ENCODE measurements at regions not wholly inside any gene's neighbourhood (a gene's known extent, or its start where the extent isn't known, plus 50 kb on each side); places are given as distances from the start of the nearest gene placed in this dataset.

GRCh38 chr2:76089683-76090082, 379.0 kb upstream of the GCFC2 start:
- TF ChIP-seq CTCF (IDR thresholded peaks at IDR 0.05): no peak
- ATAC-seq (ENCODE audit: low FRiP score) (no peak), DNase-seq (ENCODE audit: low spot score) (no peak)

GRCh38 chr2:76083248-76083647, 372.5 kb upstream of the GCFC2 start:
- TF ChIP-seq CTCF (IDR thresholded peaks at IDR 0.05): no peak
- ATAC-seq (ENCODE audit: low FRiP score): no peak

DNA sequence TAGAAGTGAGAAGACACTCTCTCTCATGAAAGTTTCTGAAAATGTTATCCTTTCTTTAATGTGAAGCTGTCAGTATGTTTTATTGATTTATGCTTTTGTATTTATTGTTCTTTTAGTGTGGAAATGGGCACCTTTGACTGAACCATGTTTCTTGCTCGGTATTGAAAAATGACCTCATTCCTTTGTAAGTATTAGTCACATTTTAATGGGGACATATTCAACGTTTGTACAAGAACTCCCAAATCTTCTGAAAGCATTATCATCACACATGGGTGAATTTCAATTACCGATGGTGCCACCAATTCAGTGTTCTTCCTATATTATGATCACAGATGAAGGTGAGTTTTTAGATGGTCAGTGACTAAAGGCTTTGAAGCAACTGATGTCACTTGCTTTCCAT, 371.8 kb upstream of the GCFC2 start:
- ATAC-seq (ENCODE audit: low FRiP score) (no peak), DNase-seq (ENCODE audit: low spot score) (no peak)
- TF ChIP-seq CTCF (IDR thresholded peaks at IDR 0.05): no peak

More at GRCh38 chr2:76083248-76083647, 372.5 kb upstream of the GCFC2 start:
- no peak for DNase-seq (ENCODE audit: low spot score)

DNA sequence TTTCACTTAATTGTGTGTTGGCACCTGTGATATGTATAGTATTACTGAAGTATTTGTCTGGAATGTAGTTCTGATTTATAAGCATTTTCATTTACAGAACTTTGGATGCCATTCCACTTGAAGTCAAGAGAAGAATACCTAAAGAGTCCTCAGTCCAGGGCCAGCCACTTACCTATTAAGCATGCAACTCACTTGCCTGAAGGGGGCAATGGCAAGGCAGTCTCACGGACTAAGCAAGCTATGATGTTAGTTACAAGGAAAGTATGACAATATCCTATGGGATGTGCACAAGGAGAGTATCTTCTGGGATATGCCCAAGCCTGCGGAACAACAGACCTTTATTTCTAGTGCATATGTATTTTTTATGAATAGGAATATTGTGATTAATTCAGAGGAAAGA, 369.4 kb upstream of the GCFC2 start:
- DNase-seq (ENCODE audit: low spot score): no peak
- ATAC-seq (ENCODE audit: low FRiP score): no peak
- no peak for TF ChIP-seq CTCF (IDR thresholded peaks at IDR 0.05)

- no peak for TF ChIP-seq CTCF (IDR thresholded peaks at IDR 0.05)
- ATAC-seq (ENCODE audit: low FRiP score) (no peak), DNase-seq (ENCODE audit: low spot score) (no peak)
These were observed 364.4 kb upstream of the GCFC2 start for GRCh38 chr2:76075126-76075525.

DNA sequence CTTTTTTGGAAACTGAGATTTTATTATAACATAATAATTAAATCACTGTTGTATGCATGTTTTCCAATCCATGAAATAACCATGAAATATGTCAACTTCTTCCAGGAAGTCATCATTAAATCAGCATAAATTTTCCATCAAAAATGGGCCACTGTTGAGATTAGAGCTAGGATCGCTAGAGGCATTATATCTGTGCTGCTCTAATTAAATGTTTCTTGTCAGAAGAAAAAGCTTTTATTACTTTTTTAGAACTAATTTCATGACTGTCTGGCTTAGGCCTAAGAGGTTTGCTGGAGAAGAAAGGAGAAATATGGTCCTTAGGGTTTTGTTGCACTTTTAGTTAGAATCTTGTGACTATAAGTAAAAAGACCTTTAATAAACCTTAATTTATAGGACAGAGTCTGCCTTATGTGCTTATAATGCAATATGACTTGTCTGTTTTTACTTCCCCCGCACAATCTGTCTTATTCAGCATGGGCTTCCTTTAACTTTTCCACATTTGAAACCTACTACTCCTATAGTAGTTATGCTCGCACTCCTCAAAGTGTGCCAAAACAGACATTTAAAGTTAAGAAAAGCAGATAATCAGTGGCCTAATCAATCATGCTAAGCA, 363.4 kb upstream of the GCFC2 start:
- ATAC-seq (ENCODE audit: low FRiP score): no peak
- no peak for TF ChIP-seq CTCF (IDR thresholded peaks at IDR 0.05)
- DNase-seq (ENCODE audit: low spot score): no peak

GRCh38 chr2:76050196-76050595, 339.5 kb upstream of the GCFC2 start:
- TF ChIP-seq CTCF (IDR thresholded peaks at IDR 0.05): no peak
- ATAC-seq (ENCODE audit: low FRiP score) (no peak), DNase-seq (ENCODE audit: low spot score) (no peak)

All from omental fat pad (tissue), 3 donors.